ENCODE measurements at regions not wholly inside any gene's neighbourhood (a gene's known extent, or its start where the extent isn't known, plus 50 kb on each side); places are given as distances from the start of the nearest gene placed in this dataset.

GRCh38 chr3:127135241-127136023 is 57.5 kb upstream of the PRR23E start:
- TF ChIP-seq ZBTB33 (IDR thresholded peaks at IDR 0.05) (no peak), CTCF (IDR thresholded peaks at IDR 0.05; ENCODE audit: low read depth, low read length, missing input control) (no peak), YY1 (IDR thresholded peaks at IDR 0.05) (no peak), REST (IDR thresholded peaks at IDR 0.05) (no peak), MAX (IDR thresholded peaks at IDR 0.05) (no peak), GABPA (IDR thresholded peaks at IDR 0.05 in 1 of 2, conservative IDR thresholded peaks at IDR 0.05 in 1 of 2) (no peak), RAD21 (IDR thresholded peaks at IDR 0.05) (no peak), TAF1 (conservative IDR thresholded peaks at IDR 0.05) (no peak), HNF4A (conservative IDR thresholded peaks at IDR 0.05) (no peak), JUND (IDR thresholded peaks at IDR 0.05) (no peak), ATF3 (IDR thresholded peaks at IDR 0.05) (no peak), RXRA (IDR thresholded peaks at IDR 0.05) (no peak), HNF4G (IDR thresholded peaks at IDR 0.05) (no peak), EGR1 (IDR thresholded peaks at IDR 0.05; ENCODE audit: low read depth in 2 of 2) (no peak)
